Neural cell (in vitro differentiated cells): ENCODE measurements at regions not wholly inside any gene's neighbourhood (a gene's known extent, or its start where the extent isn't known, plus 50 kb on each side); places are given as distances from the start of the nearest gene placed in this dataset.

Source experiments
- RAD21 ChIP-seq: fragments of 450-650 bp; conservative IDR thresholded peaks from 2 replicates; pipeline ENCODE4 v1.6.1; 2014; ENCODE audit warnings: antibody characterized with exemption, mild to moderate bottlenecking, moderate library complexity
- TF ChIP-seq, protein P1 (sequence below): fragments of 450-650 bp; IDR thresholded peaks from 2 replicates; pipeline ENCODE4 v1.5.1; 2014; ENCODE audit warnings: antibody characterized with exemption, mild to moderate bottlenecking, moderate library complexity; ENCODE audit not compliant: poor library complexity, severe bottlenecking
- TF ChIP-seq, protein P2 (sequence below): IDR thresholded peaks from 2 replicates; pipeline ENCODE4 v1.6.1; 2012; ENCODE audit warnings: borderline replicate concordance

DNA sequence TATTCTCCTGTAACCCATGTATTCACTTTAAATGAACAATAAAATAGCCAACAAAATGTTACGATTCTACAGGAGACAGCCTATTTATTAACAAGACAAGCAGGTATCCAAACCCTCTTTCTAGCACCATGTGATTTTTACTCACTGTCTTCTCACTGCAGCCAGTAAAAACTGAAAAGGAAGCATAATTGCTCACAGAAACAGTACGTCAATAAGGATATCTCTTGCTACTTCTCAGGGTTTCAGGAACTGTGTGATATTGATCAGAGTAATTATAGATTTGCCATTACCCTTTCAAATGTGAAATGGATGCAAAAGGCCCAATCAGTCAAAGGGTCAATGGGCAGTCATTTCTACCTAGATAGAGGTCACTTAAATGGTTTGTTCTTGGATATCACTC is 1473.8 kb upstream of the DDX18 start:
- TF ChIP-seq, protein P1, sequence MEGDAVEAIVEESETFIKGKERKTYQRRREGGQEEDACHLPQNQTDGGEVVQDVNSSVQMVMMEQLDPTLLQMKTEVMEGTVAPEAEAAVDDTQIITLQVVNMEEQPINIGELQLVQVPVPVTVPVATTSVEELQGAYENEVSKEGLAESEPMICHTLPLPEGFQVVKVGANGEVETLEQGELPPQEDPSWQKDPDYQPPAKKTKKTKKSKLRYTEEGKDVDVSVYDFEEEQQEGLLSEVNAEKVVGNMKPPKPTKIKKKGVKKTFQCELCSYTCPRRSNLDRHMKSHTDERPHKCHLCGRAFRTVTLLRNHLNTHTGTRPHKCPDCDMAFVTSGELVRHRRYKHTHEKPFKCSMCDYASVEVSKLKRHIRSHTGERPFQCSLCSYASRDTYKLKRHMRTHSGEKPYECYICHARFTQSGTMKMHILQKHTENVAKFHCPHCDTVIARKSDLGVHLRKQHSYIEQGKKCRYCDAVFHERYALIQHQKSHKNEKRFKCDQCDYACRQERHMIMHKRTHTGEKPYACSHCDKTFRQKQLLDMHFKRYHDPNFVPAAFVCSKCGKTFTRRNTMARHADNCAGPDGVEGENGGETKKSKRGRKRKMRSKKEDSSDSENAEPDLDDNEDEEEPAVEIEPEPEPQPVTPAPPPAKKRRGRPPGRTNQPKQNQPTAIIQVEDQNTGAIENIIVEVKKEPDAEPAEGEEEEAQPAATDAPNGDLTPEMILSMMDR, result no peak
- TF ChIP-seq, protein P2, sequence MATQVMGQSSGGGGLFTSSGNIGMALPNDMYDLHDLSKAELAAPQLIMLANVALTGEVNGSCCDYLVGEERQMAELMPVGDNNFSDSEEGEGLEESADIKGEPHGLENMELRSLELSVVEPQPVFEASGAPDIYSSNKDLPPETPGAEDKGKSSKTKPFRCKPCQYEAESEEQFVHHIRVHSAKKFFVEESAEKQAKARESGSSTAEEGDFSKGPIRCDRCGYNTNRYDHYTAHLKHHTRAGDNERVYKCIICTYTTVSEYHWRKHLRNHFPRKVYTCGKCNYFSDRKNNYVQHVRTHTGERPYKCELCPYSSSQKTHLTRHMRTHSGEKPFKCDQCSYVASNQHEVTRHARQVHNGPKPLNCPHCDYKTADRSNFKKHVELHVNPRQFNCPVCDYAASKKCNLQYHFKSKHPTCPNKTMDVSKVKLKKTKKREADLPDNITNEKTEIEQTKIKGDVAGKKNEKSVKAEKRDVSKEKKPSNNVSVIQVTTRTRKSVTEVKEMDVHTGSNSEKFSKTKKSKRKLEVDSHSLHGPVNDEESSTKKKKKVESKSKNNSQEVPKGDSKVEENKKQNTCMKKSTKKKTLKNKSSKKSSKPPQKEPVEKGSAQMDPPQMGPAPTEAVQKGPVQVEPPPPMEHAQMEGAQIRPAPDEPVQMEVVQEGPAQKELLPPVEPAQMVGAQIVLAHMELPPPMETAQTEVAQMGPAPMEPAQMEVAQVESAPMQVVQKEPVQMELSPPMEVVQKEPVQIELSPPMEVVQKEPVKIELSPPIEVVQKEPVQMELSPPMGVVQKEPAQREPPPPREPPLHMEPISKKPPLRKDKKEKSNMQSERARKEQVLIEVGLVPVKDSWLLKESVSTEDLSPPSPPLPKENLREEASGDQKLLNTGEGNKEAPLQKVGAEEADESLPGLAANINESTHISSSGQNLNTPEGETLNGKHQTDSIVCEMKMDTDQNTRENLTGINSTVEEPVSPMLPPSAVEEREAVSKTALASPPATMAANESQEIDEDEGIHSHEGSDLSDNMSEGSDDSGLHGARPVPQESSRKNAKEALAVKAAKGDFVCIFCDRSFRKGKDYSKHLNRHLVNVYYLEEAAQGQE, result no peak
- no peak for TF ChIP-seq RAD21
